ENCODE measurements at regions not wholly inside any gene's neighbourhood (a gene's known extent, or its start where the extent isn't known, plus 50 kb on each side); places are given as distances from the start of the nearest gene placed in this dataset.

- H3K27ac ChIP-seq: no peak overlapping the region
- whole genome bisulfite sequencing: 83% methylated on average over 2 of the region's 2 CpGs
- H3K36me3 ChIP-seq: no peaks in the 10 kb centered on the region
- TF ChIP-seq EP300 (IDR thresholded peaks at IDR 0.05): no peak
- TF ChIP-seq CTCF (IDR thresholded peaks at IDR 0.05): no peak
- no peak for TF ChIP-seq POLR2A (IDR thresholded peaks at IDR 0.05)
- no peak for TF ChIP-seq POLR2AphosphoS5 (IDR thresholded peaks at IDR 0.05)
- DNase-seq (ENCODE audit: low spot score in 2 of 2): no peak
- no peaks in the 10 kb centered on the region for H3K4me1 ChIP-seq
- no peaks in the 10 kb centered on the region for H3K27me3 ChIP-seq
- no peak overlapping the region for H3K4me3 ChIP-seq
- H3K9me3 ChIP-seq: no peaks in the 10 kb centered on the region
Observed at GRCh38 chr1:60705026-60705425, 377.3 kb upstream of the NFIA start.

GRCh38 chr1:60703155-60703554 lies 379.2 kb upstream of the NFIA start:
- H3K4me3 ChIP-seq: no peak overlapping the region
- H3K36me3 ChIP-seq: no peaks in the 10 kb centered on the region
- H3K27me3 ChIP-seq: no peaks in the 10 kb centered on the region
- DNase-seq (ENCODE audit: low spot score in 2 of 2): no peak
- H3K27ac ChIP-seq: no peak overlapping the region
- no peaks in the 10 kb centered on the region for H3K4me1 ChIP-seq
- no peak for TF ChIP-seq POLR2AphosphoS5 (IDR thresholded peaks at IDR 0.05)
- TF ChIP-seq CTCF (IDR thresholded peaks at IDR 0.05): no peak
- no peaks in the 10 kb centered on the region for H3K9me3 ChIP-seq

GRCh38 chr1:60699325-60699724 lies 383.0 kb upstream of the NFIA start:
- Histone ChIP-seq H3K4me3 (no peak overlapping the region), H3K9me3 (no peaks in the 10 kb centered on the region), H3K36me3 (no peaks in the 10 kb centered on the region), H3K27ac (no peak overlapping the region), H3K4me1 (no peaks in the 10 kb centered on the region), H3K27me3 (no peaks in the 10 kb centered on the region)
- no peak for DNase-seq (ENCODE audit: low spot score in 2 of 2)
- 79% methylated on average over 3 of the region's 3 CpGs for WGBS
- TF ChIP-seq POLR2AphosphoS5 (IDR thresholded peaks at IDR 0.05) (no peak), CTCF (IDR thresholded peaks at IDR 0.05) (no peak), EP300 (IDR thresholded peaks at IDR 0.05) (no peak), POLR2A (IDR thresholded peaks at IDR 0.05) (no peak)

GRCh38 chr1:60697204-60697994 lies 385.0 kb upstream of the NFIA start:
- Histone ChIP-seq H3K4me1 (no peaks in the 10 kb centered on the region), H3K4me3 (no peak overlapping the region), H3K36me3 (no peaks in the 10 kb centered on the region), H3K9me3 (no peaks in the 10 kb centered on the region), H3K27ac (no peak overlapping the region), H3K27me3 (no peaks in the 10 kb centered on the region)
- 64% methylated on average over 4 of the region's 4 CpGs for WGBS
- no peak for DNase-seq (ENCODE audit: low spot score in 2 of 2)
- no peak for TF ChIP-seq EP300 (IDR thresholded peaks at IDR 0.05)

- Histone ChIP-seq H3K27me3 (no peaks in the 10 kb centered on the region), H3K4me1 (no peaks in the 10 kb centered on the region), H3K27ac (no peak overlapping the region), H3K4me3 (no peak overlapping the region), H3K9me3 (no peaks in the 10 kb centered on the region), H3K36me3 (no peaks in the 10 kb centered on the region)
- no peak for DNase-seq (ENCODE audit: low spot score in 2 of 2)
- 75% methylated on average over 1 of the region's 1 CpG for WGBS
- TF ChIP-seq CTCF (IDR thresholded peaks at IDR 0.05) (no peak), EP300 (IDR thresholded peaks at IDR 0.05) (no peak), POLR2AphosphoS5 (IDR thresholded peaks at IDR 0.05) (no peak), POLR2A (IDR thresholded peaks at IDR 0.05) (no peak)
Observed at GRCh38 chr1:60696512-60696911, 385.8 kb upstream of the NFIA start.

GRCh38 chr1:60695716-60696171 lies 386.6 kb upstream of the NFIA start:
- no peaks in the 10 kb centered on the region for H3K36me3 ChIP-seq
- H3K4me1 ChIP-seq: no peaks in the 10 kb centered on the region
- 85% methylated on average over 6 of the region's 6 CpGs for WGBS
- no peak for DNase-seq (ENCODE audit: low spot score in 2 of 2)
- TF ChIP-seq POLR2A (IDR thresholded peaks at IDR 0.05) (no peak), POLR2AphosphoS5 (IDR thresholded peaks at IDR 0.05) (no peak), CTCF (IDR thresholded peaks at IDR 0.05) (no peak), EP300 (IDR thresholded peaks at IDR 0.05) (no peak)
- no peaks in the 10 kb centered on the region for H3K9me3 ChIP-seq
- H3K27me3 ChIP-seq: no peaks in the 10 kb centered on the region
- no peak overlapping the region for H3K4me3 ChIP-seq
- no peak overlapping the region for H3K27ac ChIP-seq

Data from suprapubic skin (tissue), 4 donors.